Activated CD4-positive, CD25-positive, alpha-beta regulatory T cell treated with anti-CD3 and anti-CD28 coated beads, Interleukin-2, amount 50 U/mL, for 16 hours (primary cell): ENCODE measurements at regions not wholly inside any gene's neighbourhood (a gene's known extent, or its start where the extent isn't known, plus 50 kb on each side); places are given as distances from the start of the nearest gene placed in this dataset.
A peak's percentile ranks its signal among the peaks of the same experiment; 100 is the strongest.
"Not testable (repeated sequence)": the region's sequence is repeated elsewhere in the genome, so short reads cannot be mapped to it uniquely, and the experiment has no call there.

Experiments used
- DNase-seq: peaks from one replicate; pipeline ENCODE4 v3.0.0-alpha.2; 2020; ENCODE audit warnings: low read depth, low spot score

DNA sequence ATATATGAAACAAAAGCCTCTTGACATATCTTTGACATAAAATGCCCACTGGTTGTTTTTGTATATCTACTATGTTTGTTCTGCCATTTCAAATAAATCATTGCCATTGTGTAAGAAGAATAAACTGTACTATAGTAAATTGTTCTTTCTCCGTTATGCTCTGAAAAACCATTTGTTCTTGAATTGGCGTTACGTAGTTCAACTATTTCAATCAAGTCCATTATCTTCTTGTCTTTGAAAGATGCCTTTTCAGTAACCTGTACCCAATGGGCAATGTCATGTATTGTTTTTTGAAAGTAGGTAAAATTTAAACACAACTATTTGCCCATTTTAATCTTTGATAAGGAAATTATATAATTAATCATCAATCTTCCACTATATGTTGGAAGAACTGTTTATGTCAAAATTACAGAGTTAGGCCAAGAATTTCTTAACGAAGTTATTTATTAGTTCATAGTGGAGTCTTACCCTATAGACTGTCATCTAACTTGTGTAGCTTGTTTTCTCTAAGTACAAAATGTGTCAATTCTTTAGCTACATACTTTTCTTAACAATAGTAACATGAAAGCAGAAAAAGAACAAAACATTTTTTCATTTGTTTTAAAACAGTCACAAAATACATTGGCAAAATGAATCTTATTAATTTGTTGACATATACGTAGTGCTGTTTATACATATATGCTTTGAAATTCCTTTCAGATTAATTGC lies 294.8 kb downstream of the PTPRC start:
- DNase-seq = no peak

DNA sequence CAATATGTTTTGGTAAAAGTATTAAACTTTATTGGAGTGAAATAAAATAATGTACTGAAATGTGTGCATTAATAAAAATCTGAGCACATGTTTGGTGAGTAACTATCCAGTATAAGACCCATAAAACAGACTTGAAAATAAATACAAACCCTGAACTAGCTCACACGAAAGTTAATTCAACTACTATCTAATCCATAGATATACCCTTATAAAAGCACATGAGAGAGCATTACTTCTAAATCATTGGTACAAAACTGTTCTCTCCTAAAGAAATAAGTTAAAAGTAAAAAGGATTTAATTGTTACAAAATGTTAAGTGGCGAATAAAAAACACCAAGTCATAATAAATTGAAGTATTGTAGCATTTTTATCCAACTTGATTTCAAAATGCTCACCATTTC lies 295.6 kb downstream of the PTPRC start:
- no peak for DNase-seq

DNA sequence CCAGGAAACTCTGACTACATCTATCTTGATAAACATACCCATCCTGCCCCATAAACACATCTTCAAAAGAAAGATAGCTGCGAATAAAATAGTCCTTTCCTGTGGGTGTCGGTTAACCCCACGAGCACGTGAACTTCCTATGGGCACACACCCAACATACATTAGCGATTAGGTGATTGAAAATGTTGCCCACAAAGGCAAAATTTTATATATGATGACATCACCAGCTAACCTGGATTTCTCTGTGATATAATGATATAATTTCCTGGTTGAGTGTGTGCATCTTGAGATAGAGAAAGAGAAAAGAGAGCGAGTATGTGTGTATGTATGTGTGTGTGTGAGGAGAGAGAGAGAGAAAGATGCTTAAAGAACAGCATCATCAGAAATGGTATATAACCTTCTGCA lies 296.1 kb downstream of the PTPRC start:
- peak; percentile 44 for DNase-seq

DNA sequence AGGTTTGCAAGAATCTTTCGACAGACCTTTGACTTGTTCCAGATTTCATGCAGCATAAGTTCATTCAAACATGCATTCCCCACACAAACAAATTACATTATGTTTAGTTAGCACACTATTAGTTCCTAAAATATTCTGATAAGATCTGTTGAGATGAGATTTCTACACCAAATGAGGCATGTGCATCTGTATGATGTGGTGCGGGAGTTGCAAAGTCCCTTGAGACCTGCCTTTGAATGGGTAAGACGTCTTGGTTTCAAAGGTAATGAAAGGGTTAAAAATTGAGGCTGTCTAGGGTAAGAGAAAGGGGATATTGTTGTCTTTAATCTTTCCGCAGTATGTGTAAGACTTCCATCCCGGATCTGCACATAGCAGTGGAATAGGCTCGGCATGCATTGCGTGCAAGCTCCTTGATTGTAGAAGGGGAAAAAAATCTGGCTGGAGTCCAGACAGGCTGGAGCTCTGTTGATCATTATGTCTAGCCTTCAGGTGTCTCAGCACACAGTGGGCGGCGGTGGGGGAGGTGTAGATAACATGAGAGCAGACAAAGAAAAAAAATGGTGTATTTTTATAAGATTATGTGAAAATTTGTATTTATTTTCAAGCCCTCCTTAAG lies 296.6 kb downstream of the PTPRC start:
- DNase-seq = no peak

DNA sequence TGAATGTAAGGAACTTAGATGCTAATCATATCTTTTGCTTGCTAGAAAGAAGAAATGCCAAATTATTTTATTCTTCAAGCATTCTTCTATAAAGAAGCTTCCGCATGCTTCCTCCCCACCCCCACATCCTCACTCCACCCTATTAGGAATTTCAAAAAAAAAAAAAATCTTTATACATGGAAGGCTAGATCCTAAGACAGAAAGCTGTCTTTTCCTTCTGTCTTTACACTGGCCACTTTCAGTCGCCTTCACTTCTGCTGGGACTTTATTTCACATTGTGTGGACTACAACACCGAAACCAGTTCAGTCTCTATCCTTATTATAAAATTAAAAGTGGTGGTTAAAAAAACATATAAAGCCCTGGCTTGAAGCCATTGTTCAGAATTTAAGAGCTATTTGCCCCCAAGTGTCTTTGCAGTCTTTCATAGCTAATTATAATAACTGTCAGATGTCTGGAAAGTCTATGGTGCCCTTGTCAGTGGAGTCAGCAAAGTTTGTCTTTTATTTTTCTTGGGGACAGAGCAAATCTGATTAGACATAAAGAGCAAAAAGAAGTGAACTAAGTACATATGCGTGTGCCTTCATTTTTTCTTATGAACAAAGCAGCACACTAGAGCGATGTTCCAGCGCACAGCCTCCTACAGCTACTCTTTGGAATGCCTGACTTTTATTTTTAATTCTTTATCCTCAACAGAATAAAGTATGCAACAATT lies 297.7 kb downstream of the PTPRC start:
- no peak for DNase-seq

DNA sequence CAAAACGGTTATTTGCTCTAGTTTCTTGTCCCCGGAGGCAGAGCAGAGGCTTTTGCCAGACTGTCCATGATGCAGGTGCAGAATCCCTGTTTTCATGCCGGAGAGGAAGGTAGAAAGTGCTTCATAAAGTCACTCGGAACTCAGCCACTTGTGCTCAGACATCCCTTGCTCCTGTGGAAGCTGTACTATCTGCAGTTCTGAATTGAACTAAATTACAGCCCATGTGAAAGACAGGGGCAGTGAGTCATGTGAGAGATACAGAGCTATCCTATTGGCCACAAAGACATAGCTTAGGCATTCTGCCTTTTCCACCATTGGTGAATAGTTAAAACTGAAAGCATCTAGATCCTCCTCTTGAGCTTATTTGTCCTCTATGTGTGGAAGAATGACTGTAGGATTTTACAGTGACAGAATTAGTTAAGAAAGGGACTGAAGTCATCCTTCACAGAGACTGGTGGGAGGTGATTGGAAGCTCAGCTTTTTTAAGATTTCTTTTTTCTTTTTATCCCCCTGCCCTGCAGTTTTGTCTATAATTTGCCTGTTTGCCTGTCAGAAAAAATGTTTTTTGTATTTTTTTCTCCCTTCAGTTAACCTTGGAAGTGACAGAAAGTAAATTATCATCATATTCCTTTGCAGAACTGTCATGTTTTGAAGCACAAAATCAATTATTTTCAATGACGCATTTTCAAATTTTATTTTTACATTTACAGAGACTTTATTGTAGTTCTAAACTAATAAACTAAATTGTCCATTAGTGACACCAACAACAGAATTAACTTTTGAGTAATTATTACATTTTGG lies 298.6 kb downstream of the PTPRC start:
- no peak for DNase-seq

DNA sequence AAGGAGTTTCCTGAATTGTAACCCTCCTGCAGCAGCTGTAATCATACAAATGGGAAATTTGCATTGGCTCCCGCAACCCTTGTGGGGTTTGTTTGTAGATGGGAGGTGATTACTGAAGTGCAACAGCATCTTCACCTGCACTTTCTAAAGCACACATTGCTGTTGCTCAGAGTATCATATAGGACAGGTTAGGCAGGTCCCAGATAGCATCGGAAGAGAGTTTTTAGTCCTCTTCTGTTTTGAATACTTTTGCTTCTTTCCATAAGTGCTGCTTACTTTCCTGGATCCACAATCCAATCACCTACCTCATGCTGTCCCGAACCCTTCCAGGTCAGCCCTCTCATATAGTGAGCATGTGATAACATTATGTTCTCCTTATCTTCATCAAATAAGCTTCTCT lies 300.4 kb downstream of the PTPRC start:
- no peak for DNase-seq

DNA sequence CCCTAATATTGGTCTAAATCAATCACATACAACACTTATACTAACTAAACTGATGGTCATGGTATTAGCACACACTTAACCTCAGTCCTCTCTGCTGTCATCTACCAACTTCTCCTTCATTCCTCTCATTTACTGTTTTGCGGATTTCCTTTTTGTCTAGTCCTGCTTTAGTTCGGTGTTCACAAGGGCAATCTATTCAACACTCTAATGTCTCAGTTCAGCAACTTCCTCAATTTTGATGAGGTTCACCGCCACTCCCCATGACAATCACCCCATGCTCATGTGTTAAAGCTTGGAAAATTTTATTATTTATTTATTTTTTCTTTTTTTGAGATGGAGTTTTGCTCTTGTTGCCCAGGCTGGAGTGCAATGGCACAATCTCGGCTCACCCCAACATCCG lies 301.1 kb downstream of the PTPRC start:
- no peak for DNase-seq

DNA sequence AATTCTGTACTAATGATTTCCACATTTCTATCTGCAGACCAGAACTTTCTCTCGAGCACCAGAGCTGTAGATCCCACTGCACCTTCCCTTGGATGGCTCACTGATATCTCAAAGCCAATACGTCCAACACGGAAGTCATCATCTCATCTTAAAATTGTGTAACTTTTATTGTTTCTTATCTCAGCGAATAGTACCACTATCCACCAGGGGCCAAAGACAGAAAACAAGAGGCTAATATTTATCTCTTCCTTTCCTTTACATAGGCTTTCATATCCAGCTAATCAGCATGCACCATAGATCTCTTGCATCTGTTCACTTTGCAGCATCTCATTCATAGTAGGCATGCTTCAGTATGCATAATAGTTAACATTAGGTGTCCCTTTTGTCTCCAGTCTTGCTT lies 303.6 kb downstream of the PTPRC start:
- no peak for DNase-seq

DNA sequence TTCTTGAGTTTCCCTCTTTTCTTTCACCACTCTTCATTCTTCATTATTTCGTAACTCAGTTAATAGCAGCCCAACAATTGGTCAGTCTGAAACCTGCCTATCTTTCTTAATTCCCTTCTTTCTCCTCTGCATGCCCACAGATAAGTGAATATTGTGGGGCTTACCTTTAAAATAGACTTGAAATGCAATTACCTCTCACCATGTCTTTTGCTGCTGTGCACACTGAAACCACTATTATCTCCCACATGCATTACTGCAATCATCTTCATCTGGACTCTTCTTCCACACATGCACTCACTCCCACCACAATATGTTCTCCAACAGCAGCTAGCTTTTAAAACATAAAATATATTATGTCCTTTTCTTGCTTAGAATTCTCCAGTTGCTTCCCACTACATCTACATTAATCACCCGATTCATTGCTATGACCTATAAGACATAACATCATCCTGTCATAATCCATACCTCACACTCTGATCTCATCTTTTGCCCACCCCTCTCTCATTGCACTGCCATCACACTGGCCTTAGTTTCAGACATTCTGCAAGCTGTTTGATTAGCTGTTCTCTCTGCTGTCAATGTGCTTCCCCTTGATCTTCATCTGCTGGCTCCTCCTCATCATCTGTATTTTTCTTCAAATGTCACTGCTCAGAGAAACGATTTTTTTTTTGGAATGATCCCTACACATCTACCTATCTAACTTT lies 304.8 kb downstream of the PTPRC start:
- no peak for DNase-seq

DNA sequence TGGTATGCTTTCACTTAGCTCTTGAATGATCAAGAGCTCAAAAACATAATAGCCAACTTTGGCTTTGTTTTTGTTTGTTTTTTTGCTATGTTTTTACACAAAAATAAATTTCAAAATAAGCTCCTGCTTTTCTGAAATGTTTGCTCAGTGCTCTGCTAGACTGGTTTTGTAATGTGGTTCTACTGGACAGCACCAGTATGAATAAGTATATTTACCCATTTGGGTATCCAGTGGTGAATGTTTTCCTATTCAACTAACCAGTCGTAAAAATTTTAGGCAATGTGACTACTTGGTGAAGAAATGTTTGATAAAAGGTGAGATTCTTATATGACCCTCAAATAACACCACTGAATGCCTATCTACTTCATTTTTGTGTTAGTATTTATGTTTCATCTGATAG lies 308.6 kb downstream of the PTPRC start:
- no peak for DNase-seq

DNA sequence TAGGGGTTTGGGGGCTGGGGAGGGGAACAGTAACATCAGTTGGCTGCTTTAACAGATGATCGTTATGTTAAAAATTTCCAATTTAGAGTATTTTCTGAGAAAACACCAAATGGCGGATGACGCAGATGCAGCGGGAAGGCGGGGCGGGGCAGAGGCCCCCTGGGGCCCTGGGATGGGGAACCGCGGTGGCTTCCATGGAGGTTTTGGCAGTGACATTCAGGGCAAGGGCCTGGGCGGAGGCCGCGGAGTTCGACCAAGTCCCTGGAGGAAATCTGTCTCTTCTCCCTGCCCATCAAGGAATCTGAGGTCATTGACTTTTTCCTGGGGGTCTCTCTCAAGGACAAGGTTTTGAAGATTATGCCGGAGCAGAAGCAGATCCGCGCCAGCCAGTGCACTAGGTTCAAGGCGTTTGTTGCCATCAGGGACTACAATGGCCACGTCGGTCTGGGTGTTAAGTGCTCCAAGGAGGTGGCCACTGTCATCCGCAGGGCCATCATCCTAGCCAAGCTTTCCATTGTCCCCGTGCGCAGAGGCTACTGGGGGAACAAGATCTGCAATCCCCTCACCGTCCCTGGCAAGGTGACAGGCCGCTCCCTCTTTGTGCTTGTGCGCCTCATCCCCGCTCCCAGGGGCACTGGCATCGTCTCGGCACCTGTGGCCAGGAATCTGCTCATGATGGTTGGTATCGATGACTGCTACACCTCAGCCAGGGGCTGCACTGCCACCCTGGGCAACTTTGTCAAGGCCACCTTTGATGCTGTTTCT lies 310.2 kb downstream of the PTPRC start:
- no peak for DNase-seq

DNA sequence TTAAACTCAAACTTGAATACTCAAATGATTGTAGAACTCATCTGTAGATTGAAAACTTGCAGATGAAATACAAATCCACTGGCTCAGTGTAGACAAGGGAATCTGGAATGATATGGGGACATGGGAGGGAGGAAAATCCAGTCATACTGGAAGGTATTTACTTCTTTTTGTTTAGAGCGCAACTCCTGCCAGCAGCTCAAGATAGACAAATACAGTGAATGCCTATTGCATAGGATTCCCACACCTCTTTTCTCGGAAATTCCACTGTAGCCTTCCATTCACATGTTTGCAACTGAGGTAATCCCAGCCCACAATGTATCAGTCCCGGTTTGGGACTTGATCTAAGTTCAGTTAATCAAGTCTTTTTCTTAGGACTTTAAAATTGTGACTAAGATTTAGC lies 311.2 kb downstream of the PTPRC start:
- no peak for DNase-seq

DNA sequence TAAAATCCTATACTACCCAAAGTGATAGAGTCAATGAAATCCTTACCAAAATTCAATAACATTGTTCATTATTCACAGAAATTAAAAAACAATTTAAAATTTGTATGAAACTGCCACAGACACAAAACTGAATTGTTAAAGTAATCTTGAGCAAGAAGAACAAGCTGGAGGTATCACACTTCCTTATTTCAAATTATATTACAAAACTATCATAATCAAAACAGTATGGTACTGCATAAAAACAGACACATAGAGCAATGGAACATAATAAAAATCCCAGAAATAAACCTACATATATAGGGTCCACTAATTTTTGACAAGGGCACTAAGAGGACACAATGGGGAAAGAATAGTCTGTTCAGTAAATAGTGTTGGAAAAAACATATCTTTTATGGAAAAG lies 316.2 kb downstream of the PTPRC start:
- no peak for DNase-seq

DNA sequence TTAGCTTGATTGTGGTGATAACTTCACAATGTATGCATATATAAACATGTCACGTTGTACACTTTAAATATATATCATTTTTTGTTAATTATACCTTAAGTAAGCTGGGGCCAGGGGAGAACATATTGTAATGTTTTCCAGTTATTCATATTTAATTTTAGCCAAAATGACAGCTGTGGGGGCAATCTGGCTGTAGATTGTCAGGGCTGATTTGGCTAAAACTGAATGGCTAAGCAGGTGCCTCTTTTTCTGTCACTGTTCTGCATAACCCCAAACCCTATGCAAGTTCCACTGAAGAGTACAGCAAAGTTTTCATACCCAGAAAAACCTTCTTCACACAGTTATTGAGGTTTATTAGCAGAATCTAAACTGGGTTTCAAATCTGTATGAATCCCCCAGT lies 318.2 kb downstream of the PTPRC start:
- DNase-seq = no peak

DNA sequence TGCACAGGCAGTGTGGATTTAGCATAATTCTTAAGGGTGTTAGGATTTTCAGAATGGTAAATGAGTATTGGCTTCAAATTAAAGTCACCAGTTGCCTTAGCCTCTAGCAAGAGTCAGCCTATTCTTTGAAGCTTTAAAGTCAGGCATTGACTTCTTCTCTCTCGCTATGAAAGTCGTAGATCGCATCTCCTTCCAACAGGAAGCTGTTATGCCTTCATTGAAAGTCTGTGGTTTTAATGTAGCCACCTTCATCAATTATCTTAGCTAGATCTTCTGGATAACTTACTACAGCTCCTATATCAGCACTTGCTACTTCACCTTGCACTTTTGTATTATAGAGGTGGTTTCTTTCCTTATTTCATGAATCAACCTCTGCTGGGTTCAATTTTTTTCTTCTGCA lies 320.2 kb downstream of the PTPRC start:
- DNase-seq = no peak

DNA sequence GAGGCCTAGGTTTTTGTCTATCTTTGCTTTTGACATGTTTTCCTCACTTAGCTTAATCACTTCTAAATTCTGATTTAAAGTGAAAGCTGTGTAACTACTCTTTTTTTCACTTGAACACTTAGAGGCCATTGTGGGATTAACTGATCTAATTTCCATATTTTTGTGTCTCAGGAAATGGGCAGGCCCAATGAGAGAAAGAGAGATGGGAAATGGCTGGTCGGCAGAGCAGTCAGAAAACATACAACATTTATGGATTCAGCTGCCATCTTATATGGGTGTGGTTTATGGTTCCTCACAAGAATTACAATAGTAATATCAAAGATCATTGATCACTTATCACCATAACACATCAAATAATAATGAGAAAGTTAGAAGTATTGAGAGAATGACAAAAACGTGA lies 320.8 kb downstream of the PTPRC start:
- DNase-seq = no peak

DNA sequence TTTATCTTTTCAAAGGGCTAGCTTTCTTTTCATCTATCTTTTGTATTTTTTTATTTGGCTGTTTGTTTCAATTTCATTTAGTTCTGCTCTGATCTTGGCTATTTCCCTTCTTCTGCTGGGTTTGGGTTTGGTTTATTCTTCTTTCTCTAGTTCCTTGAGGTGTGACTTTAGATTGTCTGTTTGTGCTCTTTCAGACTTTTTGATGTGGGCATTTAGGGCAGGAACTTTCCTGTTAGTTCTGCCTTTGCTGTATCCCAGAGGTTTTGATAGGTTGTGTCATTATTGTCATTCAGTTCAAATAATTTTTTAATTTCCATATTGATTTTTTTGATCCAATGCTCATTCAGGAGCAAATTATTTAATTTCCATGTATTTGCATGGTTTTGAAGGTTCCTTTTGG lies 325.0 kb downstream of the PTPRC start:
- DNase-seq = not testable (repeated sequence)

DNA sequence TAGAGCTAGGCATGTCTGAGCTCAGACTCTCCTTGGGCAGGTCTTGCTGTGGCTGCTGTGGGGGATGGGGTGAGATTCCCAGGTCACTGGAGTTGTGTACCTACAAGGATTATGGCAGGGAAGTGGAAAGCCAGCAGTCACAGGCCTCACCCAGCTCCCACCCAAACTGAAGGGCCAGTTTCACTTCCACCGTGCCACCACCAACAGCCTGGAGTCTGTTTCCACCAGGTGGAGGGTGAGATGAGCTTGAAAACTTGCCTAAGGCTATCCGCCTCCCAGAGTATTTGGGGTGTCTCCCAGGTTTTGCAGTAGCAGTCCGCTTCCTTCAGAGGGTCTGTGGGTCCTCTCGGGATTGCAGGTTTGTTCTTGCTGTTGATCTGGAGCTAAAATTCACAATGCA lies 327.7 kb downstream of the PTPRC start:
- no peak for DNase-seq

DNA sequence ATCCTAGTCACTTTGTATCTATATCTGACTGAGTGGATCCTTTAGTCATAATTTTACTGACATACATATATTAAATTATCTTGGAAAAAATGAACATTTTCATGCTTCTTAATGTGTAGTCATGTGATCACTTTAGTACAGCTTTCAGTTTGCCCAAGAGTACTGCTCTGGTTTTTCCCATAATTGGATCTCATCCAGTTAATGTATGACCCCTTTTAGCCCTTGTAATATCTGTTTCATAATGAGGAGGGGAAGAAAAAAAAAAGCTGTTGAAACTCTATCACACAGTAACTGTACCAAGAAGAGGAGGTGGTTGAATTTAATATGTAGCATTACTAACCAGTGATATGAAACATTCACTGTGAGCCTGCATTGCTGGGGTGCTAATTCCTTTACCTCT lies 328.7 kb downstream of the PTPRC start:
- no peak for DNase-seq

DNA sequence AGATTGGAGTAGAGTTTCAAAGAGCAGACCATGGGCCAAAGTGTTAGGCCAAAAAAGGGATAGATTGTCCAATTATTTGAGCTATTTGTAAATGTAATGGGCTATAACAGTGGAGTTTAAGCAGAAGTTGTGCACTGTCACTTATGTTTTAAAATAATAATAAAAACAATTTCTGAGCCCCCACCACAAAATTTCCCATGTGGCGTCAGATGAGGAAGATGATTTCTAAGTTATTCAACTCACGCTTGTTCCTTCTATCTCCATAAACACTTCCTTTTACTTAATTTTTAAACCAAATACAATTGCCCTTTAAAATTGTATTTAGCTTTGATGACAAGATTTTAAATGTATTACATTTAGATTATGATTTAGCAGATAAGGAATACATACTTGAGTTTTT lies 330.0 kb downstream of the PTPRC start:
- no peak for DNase-seq
